ENCODE measurements at regions not wholly inside any gene's neighbourhood (a gene's known extent, or its start where the extent isn't known, plus 50 kb on each side); places are given as distances from the start of the nearest gene placed in this dataset.

DNA sequence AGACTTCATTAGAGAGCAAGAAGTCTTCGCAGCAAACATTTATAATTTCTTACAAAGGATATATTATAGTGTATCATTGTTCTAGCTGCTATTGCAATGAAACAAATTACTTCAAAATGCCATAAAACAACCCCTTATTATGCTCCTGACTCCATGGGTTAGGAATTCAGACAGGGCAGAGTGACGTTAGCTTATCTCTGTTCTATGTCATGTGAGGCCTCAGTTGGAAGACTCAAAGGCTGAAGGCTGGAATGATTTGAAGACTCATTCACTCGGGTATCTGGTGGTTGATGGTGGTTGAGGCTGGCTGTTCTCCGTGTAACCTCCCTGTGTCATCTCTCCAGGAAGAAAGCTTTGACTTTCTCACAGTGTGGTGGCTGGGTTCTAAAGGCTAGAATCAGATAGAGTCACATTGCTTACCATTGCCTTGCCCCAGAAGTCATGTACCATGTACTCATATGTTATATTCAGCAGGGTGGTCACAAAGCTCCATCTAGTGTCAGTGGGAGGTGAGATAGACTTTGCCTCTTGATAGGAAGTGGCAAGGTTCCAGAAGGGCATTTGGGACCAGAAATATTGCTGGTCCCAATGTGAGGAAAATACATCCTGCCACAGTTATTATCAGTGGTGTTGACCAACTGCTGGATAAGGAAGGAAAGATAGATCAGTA, 226.9 kb downstream of the TMEM38B start:
- no peak for DNase-seq

DNA sequence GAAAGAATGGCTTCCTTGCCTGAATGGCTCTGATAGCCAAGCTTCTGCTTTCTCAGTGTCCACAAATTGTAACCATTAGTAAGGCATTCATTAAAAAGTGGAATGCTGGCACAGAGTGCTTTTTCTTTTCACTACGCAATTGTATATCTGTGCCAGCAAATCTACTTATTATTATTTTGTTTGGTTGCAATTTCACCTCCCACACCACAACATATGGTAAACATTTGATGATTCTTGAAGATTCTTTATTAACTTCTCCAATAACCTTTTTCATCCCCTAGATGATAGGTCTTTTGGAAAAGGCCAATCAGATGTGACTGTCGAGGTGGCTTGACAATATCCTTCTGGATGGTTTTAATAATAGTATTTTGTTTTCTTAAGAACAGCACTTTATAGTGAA, 234.1 kb downstream of the TMEM38B start:
- DNase-seq, result no peak

DNA sequence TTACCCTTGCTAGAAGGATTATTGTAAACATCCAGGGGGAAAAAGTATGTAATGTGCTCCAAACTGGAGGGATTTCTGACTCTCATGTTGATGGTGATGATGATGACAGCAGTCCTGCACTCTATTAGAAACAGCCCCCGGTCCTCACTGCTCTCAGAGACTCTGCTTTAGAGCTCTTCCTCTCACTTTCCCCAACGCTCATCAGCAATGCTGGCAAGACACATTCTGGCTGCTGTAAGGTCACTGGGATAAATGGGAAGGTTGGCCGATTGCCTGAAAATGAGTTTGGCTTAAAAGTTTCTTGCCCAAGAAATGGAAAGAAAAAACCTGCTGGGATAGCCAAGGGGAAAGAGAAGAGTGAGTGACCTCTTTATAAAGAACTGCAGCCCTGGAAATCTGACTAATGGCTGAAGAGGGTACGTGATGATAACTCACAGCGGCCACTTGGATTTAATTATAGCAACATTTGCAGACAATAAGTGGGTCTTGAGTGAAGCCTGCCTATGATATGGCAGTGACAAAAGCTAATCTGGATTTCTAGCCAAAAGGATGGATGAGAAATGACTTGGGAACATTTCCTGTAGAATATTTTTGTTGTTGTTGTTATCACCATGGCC, 235.8 kb downstream of the TMEM38B start:
- no peak for DNase-seq

DNA sequence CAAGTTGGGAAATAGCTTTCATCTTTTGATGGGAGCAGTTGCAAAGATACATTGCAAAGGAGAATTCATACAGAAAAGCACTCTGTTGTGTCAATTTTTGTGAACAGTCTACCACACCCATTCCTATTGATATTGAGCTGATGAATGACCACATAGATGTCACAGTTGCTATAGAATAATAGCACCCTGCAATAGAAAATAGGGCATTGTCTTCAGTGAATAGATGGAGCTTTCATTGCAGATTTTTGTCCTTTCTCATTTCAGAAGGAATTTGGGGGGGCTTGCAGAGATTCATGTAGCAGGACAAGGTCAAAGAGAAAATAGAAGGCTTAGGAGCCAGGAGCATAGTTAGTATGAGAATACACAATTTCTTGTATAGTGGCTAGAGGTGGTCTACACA, 237.9 kb downstream of the TMEM38B start:
- DNase-seq, result no peak

DNA sequence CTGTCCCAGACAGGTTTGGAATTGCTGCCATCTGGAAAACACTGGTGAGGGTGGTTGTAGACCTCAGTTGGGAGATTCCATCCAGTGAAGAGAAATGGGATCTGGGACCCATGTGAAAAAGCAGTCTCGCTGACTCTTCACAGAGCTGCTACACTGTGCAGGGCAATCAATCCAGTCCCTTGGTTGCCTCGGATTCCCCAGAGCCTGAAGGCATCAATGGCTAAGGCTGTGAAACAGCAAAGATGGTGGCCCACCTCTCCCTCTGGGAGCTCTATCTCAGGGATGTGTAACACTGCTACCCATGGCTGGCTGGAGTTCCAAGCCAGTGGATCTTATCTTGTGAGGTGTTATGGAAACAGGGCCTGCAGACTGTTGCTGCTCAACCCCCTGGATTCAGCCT, 256.1 kb downstream of the TMEM38B start:
- no peak for DNase-seq

DNA sequence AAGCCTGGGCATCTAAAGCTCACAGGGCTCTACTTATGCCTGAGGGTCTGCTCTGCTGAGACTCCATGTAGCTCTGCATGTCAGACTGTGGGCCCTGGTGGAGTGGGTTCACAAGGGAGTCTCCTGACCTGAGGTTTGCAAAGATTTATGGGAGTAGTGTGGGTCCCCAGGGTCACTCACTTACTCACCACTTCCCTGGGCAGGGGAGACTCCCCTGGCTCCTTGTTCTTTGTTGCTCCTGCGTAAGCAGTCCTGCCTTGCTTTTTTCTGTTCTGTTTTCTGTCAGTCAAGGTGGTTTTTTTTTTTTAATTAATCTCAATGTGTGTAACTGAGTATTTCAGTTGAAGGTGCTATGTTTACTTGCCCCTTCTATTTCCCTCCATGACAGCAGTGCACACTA, 256.6 kb downstream of the TMEM38B start:
- DNase-seq, result no peak

DNA sequence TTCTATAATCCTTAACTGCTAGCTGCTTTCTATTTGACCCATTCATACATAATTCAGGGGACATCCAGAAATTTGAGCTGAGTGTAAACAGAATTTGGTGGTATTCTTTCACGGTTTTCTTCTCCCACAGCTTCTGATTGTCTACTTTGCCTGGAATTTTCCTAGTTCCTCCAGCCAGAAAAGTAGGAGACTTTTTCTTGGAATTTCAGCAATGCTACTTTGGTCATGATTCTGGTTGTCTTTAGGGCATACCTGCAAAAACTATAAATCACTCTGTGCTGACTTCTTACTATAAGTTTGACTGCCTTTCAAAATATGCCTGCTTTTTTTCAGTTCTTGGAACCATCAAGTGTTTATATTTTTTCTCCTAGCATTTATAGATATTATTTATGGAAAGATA, 260.2 kb downstream of the TMEM38B start:
- no peak for DNase-seq

DNA sequence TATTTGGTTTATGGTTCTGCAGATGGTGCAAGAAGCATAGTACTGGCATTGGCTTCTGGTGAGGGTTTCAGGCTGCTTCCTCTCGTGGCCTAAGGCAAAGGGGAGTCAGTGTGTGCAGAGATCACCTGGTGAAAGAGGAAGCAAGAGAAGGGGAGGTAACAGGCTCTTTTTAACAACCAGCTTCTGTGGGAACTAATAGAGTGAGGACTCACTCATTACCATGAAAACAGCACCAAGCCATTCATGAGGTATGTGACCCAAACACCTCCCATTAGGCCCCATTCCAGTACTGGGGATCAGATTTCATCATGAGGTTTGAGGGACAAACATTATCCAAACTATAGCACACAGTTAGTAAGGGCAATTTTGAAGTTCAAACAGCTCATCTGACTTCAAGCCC, 263.5 kb downstream of the TMEM38B start:
- no peak for DNase-seq

DNA sequence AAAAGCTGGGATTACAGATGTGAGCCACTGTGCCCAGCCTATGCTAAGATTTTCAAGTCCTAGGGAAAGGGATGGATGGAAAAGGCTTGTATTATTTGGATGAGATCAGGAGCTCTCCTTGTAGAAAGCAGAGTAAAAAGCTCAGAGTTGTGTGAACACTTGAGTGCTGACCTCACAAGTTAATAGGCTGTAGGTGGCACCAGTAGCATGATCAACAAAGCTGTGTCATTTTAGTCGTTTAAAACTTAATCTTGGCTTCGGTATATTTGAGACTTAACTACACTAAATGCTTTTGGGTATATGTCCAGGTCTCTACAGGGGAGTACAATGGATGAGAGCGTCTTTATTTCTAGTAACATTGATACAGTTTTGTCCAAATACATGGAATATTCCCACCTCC, 264.2 kb downstream of the TMEM38B start:
- no peak for DNase-seq

DNA sequence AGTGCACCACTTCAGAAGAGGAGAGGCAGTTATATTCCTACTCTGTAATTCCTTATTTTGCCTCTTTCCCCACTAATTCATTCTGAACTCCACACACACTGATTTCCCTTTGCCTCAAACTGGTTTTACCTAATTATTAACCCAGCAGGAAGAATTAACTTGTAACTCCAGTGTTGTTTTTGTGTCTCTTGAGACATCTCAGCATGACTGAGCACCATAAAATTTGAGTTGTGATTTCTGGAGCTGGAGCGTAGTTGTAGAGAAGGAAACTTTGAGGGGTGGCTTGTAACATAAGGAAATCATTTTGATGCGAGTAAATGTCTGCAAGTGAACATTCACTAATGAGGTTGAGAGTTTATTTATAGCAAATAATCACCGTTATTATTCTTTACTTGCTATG, 265.2 kb downstream of the TMEM38B start:
- no peak for DNase-seq

DNA sequence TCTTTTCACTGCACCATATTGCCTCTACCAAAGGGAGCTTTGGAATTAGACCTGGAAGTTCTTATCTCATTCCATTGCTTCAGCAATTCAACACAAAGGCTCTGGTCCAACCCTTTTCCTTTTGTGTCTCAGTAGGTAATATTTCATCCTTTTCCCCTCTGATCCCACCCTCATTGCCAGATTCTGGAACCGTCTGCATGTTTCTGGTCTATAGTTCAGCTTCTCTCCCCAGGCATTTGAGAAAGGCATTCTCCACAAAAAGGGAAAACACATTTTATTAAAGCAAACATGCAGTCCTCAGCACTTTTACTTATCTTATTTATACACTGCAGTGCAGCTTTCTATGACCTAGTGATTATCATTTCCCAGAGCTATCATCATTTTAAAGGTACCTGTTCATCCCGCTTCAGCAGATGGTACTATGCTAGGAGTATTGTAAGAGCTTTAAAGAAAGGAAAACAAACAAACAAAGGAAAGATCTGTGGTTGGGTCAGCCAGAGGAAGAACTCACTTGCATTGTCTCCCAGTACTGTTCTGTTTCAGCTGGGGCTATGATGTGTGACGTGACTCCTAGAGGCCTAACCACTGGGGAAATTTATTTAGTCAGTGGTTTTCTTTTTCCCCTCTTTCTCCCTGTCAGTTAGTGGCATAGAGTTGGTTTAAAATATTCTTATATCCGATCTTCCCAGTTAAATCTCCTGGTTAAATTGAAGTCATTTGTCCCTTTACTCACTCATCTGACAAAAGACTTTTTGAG, 269.2 kb downstream of the TMEM38B start:
- no peak for DNase-seq

DNA sequence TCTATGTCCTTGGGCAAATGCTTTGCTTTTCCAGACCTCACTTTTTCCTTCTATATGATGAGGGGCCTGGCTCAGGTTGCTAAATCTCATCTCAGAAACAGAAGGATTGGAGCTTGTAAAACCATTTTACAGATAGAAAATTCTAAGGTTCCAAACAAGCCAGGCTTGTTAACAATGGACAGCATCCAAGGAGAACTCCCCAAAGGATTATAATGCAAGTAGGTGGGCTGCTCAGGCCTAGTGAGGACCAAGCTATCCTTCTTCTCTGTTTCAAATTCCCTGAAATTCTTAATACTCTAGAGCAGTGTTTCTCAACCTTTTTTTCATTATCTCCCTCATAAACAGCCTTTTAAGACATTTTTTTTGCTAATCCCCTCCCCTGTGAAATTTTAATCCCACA, 269.8 kb downstream of the TMEM38B start:
- DNase-seq, result no peak

DNA sequence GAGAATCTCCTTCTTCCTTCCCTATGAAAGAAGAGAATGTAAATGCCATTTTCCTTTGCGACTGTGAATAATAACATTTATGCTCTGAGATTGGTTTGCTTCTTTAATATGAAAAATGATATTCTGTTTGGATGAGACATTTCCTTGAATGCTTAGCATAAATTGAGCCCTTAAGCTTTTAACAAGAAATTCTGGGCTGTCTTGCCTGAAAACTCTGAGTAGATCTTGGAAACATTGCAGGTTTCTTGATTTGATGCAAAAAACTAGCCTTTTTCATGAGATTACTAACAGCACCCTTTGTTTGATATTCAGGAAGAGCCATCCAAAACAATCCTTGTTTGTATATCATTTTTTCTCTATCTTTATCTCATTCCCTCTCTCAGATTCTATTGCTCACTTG, 272.5 kb downstream of the TMEM38B start:
- DNase-seq, result no peak

DNA sequence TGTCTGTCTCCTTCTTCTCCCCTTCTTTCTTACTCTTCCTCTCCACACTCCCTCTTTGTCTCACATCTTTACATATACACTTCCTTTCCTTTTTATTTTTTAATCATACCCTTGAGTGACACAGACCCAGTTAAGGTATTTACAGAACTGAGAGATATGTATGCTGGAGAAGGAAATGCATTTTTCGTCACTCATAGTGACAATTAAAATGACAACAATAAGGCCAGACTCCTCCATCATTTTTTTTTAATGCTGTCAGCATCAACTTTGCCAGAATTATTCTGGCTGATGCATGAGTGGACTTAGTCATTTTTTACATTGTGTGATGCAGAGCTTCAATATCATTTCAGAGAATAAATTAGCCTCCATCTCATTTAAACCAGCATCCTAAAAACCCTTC, 272.9 kb downstream of the TMEM38B start:
- DNase-seq, result no peak

DNA sequence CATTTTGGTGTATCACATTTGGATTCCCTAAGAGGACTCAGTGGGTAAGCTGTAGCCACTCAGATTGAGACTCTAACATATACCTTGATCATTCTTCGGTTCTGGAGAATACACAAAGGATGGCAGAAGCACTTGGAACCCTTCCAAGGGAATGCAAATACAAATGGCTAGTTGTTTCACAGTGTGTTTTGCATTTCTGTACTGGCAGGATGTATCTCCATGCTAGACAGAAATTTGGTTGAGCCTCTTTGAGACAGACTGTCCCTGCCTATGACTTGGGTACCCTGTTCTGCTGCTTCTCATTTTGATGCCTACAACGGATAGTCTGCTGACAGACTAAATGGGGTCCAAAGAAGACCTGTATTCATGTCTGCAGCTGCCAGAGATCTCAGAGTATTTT, 273.5 kb downstream of the TMEM38B start:
- no peak for DNase-seq

DNA sequence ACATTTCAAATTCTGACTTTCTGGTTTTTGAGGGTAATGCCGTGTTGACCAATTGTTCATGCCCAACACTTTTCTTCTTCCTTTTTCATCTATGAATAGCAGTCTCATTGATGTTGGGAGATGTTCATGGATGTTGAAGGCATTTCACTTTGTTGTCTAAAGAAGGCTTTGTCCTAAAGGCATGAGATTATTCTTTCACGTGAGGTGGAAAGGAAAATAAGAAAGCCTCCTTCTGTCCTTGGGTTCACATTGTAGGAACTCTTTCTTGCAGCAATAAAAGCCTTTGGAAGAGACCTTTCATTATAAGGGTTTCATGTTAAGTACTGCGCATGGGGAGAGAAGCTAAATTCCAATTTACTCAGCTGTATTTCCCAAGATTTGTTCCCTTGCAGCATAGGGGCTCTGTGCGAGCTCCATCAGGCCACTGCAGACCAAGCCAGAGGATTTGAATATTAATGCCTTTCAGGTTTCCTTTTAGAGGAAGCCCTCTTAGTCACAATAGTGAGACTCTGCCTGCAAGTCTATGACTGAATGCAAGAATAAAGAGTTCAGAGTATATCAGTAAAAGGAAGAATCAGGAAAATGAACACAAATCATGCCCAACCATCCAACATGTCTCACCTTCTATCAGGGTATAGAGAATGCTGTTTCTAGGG, 274.6 kb downstream of the TMEM38B start:
- no peak for DNase-seq

DNA sequence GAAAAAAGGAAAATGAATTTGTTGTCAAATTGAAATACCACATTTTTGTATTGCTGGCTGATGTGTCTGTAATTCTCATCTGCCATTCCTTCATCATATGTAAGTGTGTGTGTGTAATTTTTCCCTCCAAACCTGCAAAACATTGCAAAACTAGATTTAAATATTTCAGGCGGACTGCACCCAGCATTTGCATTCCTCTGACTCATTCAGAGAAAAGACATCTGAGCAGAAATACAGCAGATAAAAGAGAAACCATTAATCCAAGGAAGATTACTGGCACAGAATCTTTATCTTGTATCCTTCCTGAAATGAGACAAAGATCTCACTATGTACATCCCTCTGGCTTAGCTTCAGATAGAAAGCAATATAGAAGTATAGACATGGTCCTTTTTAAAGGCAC, 275.3 kb downstream of the TMEM38B start:
- DNase-seq, result no peak

DNA sequence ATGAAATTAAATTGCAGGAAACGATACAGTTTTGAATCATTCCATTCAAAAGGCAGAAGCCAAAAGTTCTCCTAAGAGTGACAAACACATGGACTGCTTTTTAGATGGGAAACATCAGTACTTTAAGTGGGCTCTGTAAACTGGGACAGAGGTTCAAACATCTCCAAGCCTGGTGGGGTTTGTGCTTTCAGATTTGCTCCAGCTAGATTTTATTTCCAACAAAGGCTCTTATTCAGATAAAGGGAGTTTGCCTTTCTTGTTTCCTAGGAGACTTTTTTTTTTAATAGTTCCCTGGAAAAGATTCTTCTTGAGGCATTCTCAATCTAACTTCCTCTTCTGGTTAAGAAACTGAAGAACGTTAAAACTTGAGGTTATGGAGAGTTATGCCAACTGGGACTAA, 277.6 kb downstream of the TMEM38B start:
- no peak for DNase-seq

DNA sequence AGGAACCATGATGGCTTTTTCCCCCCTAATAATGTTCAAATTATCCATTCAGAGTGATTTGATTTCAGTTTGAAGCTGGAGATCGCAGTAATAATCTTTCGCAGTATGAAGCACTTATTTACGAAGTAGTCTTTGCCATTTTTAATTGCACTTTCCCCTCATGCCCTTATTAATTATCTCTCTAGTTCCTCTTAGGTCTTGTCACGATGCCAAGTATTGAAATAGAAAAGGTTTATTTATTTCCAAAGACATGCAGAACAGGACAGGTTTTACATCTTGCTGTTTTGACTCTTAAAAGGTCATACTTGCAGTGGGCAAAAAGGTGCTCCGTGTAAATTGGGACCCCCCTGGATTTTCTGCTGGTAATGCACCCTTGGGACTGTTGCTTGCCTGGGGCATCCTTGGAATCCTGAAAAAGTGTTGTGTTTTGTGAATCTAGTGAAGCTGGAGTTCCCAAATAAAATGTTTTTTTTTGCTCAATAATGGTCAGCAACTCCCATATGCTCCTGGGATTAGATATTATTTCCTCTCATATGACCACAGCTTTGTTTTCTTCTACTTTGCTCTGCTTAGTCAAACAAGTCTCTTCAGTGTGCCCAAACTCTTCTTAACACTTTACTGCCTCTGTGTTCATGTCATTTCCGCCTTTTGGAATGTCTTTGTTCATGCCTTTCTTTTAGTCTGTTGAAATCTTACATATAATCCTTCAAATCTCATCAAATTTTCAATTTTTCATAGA, 278.3 kb downstream of the TMEM38B start:
- DNase-seq, result no peak

DNA sequence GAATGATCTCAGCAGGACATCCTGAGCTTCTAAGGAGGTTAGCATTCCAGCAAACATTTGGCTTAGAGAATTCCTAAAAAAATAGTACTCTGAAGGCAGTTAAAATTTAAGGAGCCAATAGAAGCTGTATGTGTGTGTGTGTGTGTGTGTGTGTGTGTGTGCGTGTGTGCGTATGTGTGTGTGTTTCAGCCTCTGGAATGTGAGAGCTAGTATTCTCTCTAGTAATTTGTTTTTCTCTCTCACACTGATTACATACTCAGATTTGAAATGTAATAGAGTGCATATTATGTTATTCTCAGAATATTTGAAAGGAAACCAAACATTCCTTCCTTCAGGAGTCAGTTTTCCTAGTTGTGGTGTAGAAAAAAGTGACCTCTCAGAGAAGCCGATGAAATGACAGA, 279.6 kb downstream of the TMEM38B start:
- DNase-seq, result no peak

DNA sequence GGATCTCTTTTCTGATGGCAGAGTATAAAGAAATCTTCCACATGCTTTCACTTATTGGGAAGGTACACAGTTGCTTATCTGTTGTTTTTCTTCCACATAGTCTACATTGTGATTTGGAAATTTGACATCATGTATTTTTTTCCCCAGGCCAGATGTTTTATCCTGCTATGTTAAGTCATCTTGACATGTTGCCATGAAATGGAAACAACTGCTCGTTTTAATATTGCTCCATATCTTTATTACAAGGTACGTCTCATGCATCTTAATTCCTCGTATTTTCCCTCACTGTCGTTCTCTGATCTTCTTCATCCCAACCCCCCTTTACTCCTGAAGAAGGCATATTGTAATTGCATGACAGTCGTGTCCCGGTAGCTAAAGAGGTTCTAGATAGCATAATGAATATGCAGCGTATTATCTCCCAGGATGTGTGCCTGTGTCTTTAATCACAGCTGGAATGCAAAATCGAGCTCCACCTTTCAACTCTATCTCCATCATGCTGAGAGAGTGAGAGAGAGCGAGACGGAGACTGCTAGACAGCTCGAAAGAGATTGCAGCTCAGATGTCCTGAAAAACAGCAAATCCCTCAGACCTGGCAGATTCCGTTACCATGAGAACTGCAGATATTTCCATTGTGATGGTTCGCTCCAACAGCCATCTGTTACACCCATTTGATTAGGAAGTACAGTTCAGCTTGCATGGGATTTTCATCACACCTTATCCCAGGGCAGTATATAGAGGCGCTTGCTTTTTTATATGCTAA, 281.7 kb downstream of the TMEM38B start:
- no peak for DNase-seq

DNA sequence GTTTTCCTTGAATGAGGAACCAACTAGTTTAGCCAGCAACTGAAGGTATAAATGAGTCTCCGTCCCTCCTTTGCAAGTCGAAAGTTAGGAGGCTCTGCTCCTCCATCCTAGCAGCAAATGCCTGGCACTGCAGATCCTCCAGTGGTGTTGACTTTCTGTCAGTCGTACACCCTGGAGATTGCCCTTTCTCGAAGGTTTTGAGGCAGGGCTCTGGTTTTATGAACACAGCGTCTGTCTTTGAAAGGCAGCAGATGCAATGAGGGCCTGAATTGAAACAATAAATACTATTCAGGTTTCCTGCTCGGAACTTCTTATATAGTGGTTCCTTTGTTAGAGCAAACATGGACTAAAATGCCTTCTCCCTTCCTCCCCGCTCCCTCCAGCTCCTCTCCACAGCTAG, 284.0 kb downstream of the TMEM38B start:
- DNase-seq, result no peak
